ENCODE measurements at regions not wholly inside any gene's neighbourhood (a gene's known extent, or its start where the extent isn't known, plus 50 kb on each side); places are given as distances from the start of the nearest gene placed in this dataset.

DNA sequence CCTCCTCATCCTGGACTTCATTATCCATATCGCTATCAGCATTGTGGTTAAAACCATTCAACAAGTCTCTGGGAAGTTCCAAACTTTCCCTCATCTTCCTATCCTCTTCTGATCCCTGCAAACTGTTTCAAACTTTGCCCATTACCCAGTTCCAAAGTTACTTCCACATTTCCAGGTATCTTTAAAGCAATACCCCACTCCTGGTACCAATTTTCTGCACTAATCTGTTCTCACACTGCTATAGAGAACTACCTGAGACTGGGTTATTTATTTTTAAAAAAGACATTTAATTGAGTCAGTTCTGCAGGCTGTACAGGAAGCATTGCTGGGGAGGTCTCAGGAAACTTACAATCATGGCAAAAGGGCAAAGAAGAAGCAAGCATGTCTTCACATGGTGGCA lies 147.3 kb downstream of the ARL4A start:
- TF ChIP-seq, protein P1, sequence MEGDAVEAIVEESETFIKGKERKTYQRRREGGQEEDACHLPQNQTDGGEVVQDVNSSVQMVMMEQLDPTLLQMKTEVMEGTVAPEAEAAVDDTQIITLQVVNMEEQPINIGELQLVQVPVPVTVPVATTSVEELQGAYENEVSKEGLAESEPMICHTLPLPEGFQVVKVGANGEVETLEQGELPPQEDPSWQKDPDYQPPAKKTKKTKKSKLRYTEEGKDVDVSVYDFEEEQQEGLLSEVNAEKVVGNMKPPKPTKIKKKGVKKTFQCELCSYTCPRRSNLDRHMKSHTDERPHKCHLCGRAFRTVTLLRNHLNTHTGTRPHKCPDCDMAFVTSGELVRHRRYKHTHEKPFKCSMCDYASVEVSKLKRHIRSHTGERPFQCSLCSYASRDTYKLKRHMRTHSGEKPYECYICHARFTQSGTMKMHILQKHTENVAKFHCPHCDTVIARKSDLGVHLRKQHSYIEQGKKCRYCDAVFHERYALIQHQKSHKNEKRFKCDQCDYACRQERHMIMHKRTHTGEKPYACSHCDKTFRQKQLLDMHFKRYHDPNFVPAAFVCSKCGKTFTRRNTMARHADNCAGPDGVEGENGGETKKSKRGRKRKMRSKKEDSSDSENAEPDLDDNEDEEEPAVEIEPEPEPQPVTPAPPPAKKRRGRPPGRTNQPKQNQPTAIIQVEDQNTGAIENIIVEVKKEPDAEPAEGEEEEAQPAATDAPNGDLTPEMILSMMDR (IDR thresholded peaks at IDR 0.05; ENCODE audit: insufficient read depth, low read length, poor library complexity, severe bottlenecking): no peak
- TF ChIP-seq EZH2phosphoT487 (conservative IDR thresholded peaks at IDR 0.05; ENCODE audit: low read length): no peak

Data from SU-DHL-6 (cell line).